Mononuclear cell (primary cell): ENCODE measurements at regions not wholly inside any gene's neighbourhood (a gene's known extent, or its start where the extent isn't known, plus 50 kb on each side); places are given as distances from the start of the nearest gene placed in this dataset.

Source experiments
- H3K27me3 ChIP-seq: 2 replicates; pipeline ENCODE4 v1.6.0; 2011; ENCODE audit warnings: low read length, control low read depth; ENCODE audit not compliant: insufficient read depth
- H3K4me1 ChIP-seq: 2 replicates; pipeline ENCODE4 v1.5.1; 2011; ENCODE audit warnings: mild to moderate bottlenecking, low read length, control low read depth; ENCODE audit not compliant: insufficient read depth
- H3K4me3 ChIP-seq: 2 replicates; pipeline ENCODE4 v1.5.1; 2011; ENCODE audit warnings: mild to moderate bottlenecking, low read length, moderate library complexity
- H3K9me3 ChIP-seq: 2 replicates; pipeline ENCODE4 v1.5.1; 2011; ENCODE audit warnings: low read depth, mild to moderate bottlenecking, control low read depth, low read length

GRCh38 chr15:31275331-31276262 lies 51.0 kb upstream of the KLF13 start:
- Histone ChIP-seq H3K4me1 (peaks cover 43% of the 10 kb centered on the region), H3K9me3 (no peaks in the 10 kb centered on the region), H3K4me3 (no peak overlapping the region), H3K27me3 (no peaks in the 10 kb centered on the region)

GRCh38 chr15:31276596-31277298 lies 49.9 kb upstream of the KLF13 start:
- peaks cover 31% of the 10 kb centered on the region for H3K4me1 ChIP-seq
- H3K9me3 ChIP-seq = no peaks in the 10 kb centered on the region

More at GRCh38 chr15:31276596-31277298, 49.9 kb upstream of the KLF13 start:
- Histone ChIP-seq H3K4me3 (no peak overlapping the region), H3K27me3 (no peaks in the 10 kb centered on the region)
